ENCODE measurements at regions not wholly inside any gene's neighbourhood (a gene's known extent, or its start where the extent isn't known, plus 50 kb on each side); places are given as distances from the start of the nearest gene placed in this dataset.

DNA sequence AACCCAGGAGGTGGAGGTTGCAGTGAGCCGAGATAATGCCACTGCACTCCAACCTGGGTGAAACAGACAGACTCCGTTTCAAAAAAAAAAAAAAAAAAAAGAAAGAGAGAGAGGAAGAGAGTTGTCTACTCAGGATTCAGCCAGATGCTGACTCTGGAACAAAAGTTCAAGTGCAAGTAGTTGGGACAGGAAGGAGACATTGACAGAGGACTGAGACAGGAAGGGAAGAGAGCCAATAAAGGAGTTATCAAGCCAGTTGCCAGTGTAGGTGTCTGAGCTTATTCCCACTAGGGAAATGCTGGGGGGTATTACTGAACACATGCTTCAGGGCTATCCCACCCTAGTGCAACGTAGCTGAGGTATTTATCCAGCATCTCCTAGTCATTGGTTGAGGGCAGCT lies 147.7 kb upstream of the SLC1A3 start:
- TF ChIP-seq, protein P1, sequence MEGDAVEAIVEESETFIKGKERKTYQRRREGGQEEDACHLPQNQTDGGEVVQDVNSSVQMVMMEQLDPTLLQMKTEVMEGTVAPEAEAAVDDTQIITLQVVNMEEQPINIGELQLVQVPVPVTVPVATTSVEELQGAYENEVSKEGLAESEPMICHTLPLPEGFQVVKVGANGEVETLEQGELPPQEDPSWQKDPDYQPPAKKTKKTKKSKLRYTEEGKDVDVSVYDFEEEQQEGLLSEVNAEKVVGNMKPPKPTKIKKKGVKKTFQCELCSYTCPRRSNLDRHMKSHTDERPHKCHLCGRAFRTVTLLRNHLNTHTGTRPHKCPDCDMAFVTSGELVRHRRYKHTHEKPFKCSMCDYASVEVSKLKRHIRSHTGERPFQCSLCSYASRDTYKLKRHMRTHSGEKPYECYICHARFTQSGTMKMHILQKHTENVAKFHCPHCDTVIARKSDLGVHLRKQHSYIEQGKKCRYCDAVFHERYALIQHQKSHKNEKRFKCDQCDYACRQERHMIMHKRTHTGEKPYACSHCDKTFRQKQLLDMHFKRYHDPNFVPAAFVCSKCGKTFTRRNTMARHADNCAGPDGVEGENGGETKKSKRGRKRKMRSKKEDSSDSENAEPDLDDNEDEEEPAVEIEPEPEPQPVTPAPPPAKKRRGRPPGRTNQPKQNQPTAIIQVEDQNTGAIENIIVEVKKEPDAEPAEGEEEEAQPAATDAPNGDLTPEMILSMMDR (IDR thresholded peaks at IDR 0.05): no peak
- TF ChIP-seq POLR2AphosphoS5 (IDR thresholded peaks at IDR 0.05) (no peak), POLR2A (IDR thresholded peaks at IDR 0.05) (no peak)
